ENCODE measurements at regions not wholly inside any gene's neighbourhood (a gene's known extent, or its start where the extent isn't known, plus 50 kb on each side); places are given as distances from the start of the nearest gene placed in this dataset.
A peak's percentile ranks its signal among the peaks of the same experiment; 100 is the strongest.

DNA sequence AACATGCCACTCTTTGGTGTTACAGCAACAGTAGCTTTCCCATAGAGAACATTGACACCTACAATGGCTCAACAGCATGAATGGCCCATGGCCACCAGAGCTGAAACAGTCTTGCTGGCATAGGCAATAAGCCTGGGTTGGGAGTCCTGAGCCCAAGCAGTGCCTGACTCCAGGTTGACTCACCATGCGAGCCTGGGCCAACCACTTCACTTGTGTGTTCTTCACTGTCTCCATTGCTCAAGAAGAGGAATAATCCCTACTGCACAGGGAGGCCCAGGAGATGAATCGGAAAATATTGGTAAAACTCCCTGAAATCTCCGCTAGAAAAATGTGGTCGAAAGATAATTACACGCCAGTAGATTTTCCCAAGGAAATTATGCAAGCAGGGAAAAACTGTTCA is 89.2 kb upstream of the INHBA start:
- peak; percentile 61 for ATAC-seq

DNA sequence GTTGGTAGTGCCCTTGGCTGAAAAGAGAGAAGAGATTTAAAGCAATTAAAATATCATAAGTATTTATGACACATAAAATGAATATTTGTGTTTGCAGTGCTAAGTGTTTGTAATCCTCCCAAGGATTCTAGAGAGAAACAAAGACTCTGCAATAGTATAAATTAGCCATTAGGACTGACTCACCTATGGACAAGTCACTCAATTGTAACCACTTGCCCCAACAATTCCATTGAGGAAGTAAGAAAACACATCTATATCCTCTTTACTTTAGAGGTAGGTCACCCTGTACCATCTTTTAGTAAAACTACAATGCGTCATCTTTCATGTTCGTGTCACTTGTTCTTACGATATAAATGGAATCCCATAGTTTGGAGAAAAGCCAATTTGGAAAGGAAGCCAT is 85.7 kb upstream of the INHBA start:
- peak; percentile 86 for ATAC-seq

DNA sequence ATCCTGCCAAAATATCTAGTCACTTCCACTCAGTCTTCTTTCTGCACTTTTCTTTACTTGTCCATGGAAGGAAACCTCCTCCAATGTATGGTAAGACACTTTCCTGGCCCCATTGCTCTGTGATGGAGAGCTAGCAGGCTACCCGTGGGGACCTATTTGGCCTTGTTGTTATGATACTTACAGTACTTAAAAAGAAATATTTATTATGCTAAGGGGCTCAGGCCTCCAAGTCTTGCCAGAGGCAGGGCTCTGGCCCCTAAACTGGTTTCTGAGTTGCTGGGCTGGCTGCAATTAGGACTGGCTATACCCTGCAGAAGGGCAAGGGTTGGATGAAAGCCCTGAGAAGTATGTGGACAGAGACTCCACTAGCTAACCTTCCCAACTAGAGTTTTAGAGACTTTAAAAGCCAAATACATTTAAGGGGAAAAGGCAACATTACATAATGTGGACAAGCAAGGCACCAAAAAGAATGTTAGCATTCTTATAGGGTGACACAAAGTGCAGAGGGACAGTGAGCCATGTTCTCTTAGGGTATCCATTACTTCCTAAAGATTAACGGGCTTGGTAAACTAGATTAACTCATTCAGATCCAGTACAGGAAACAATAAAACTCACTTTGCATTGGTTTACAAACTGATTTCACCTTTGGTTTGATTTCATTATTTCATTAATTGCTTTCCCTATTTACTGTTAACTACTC is 84.9 kb upstream of the INHBA start:
- ATAC-seq: no peak

DNA sequence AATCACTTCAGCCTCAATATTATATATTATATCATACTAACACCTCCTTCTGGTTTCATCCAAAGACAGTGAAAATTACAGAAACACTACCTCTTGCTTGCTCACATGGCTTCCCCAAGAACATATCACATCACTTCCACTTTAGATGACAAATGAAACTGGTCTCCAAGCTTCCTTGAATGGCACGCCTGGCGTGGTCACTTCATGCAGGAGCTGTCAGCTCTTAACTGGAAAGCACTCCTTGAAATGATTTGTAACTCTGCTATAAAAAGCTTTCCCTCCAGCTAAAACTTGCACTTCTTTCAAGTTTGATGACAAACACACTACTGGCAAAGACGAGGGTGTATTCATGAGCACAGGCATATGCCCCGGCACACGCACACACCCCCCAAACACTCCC is 84.1 kb upstream of the INHBA start:
- ATAC-seq: no peak

DNA sequence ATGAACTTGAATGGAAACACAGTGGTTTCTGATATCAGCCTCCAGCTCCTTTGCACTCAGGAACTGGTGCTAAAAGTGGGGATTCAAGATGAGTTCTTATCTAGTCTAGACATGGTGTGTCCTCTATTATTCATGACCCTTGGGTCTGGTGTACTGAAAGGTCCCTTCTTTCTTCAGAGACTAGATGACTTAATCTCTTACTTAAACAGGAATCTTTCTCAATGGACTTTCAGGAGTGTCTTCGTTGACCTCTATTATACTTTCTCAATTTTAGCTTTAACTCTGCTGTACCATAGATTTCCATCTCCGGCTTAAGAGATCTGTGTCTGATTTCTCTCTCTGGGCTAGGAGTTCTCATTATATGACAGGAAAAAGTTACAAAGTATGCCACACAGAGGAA is 83.5 kb upstream of the INHBA start:
- no peak for ATAC-seq

DNA sequence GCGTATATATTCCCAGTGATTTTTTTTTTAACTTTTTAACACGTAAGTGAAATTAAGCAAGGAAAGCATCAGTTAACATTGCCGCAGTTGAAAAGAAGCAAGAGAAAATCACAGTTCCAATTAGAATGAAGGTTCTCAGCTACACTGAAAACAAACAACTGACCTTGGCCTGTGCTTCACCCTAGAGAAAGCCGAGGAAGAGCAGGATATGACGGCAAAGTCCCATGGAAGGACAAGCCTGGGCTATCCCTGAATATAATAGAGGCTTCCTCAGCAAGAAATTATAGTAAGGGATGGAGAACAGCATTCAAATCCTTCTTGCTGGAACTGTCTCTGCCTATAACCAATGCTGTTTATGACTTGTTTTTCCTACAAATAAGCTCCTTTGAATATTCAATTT is 83.0 kb upstream of the INHBA start:
- no peak for ATAC-seq

DNA sequence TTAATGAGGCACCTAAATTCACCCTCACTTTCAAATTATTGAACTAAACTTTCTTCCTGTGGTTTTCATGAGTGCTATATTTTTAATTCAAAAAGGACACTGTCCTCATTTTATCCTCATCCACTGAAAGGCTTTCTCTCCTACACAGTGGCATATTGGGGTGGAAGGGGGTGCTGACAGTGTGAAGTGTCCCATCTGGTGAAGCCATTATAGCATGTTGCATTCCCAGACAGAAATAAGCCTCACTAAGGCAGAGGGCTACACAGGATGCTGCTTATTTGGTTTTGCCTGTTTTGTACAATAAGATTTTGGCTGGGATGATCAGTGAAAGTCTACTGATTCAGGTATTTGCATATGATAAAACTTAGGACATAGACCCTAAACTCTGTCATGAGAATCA is 82.4 kb upstream of the INHBA start:
- no peak for ATAC-seq

DNA sequence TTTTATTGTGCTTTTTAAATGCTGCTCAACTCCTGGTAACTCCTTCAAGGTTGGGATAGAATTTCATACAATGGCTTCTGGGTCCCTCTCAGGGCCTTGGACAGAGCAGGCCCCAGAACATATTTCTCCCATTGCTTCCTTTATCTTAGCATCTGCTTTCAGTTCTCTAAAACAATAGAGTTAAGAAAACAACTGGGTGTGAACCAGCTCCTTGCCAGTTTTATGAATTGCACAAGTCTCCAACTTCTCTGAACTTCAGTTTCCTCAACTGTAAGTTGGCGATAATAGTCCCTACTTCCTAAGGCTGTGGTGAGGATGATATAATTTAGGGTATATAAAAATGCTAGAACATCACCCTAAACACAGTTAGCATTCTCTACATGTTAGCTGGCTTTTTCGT is 77.0 kb upstream of the INHBA start:
- ATAC-seq: no peak

DNA sequence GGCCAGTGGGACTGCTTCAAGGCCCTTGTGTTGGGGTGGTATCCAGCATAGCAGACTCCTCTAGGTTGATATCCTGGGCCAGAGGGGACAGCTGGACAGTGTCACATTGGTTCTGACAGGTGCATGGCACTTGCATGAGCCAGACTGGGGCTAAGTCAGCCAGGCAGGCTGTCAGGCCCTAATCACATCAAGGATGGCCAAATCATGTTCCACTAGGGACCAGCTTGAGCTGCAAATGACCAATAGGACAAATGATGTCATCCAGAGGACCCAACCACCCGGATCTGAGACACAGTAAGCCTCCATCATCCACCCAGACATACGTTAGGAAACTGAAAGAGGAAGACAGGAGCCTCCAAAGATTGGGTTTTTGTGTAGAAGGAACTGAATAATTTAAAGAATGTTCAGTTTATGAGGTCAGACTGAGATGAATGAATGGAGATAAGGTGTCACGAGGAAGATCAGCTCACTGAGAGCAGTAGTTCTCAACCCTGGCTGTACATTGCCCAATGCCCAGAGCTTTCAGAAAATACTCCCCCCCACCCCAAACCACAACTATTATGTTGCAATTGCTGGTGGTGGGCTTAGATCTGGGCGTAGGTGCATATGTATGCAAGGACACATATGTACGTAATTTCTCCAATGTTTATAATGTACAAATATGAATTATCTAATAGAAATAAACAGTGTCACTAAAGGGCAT is 75.2 kb upstream of the INHBA start:
- ATAC-seq: no peak

DNA sequence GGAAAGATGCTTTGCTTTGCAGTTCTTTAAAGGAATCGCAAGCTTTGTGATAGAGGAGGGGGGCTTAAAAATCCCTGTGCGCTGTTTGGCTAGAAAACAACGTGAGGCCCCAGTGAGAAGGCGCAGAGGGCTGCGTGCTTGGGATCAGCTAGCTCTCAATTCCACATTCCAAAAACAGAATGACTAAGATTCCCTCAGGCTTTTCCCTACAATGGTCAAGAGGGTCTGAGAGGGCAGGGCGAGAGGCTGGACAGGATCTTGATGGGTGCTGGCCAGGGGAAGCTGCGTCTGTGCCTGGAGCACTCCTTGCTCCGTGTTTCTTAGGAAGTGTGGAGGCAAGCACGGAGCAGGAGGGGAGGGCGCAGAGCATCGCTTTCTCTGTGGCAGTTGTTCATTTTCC is 72.1 kb upstream of the INHBA start:
- no peak for ATAC-seq

DNA sequence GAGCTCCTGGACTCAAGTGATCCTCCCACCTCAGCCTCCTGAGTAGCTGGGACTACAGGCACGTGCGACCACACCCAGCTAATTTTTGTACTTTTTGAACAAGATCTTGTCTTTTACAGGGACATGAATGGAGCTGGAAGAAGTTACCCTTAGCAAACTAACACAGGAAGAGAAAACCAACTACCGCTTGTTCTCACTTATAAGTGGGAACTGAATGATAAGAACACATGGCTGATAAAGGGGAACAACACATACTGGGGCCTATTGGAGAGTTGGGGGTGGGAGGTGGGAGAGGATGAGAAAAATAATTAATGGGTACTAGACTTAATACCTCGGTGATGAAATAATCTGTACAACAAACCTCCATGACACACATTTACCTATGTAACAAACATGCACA is 70.9 kb upstream of the INHBA start:
- no peak for ATAC-seq

DNA sequence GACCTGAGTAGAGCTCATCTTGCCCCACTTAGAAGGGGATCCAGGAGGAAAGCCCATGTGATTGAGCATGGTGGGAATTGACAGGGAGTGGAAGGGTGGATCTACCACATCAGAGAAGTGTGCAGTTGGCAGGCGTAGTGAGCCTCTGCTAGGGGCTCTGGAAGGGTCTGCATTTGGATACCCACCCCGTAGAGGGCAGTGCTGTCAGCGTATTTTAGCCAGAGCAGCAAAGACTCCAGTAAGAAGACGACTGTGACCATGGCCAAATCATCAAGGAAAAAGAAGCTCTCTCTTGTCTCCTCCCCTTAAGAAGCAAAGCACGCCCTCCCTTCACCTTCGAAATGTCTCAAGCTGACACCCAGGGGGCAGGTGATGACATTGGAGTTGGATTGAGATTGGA is 68.8 kb upstream of the INHBA start:
- no peak for ATAC-seq

DNA sequence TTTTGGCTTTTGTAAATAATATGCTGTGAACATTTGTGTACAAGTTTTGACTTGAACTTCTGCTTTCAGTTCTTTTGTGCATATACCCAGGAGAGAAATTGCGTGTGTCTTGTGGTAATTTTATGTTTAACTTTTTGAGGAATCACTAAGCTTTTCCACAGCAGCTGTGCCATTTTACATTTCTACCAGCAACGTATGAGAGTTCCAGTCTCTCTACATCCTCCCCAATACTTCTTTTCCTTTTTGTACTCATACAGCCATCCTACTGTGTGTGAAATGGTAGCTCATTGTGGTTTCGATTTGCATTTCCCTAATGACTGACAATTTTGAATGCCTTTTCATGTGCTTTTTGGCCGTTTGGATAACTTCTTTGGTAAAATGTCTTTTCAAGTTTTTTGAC is 66.3 kb upstream of the INHBA start:
- no peak for ATAC-seq

DNA sequence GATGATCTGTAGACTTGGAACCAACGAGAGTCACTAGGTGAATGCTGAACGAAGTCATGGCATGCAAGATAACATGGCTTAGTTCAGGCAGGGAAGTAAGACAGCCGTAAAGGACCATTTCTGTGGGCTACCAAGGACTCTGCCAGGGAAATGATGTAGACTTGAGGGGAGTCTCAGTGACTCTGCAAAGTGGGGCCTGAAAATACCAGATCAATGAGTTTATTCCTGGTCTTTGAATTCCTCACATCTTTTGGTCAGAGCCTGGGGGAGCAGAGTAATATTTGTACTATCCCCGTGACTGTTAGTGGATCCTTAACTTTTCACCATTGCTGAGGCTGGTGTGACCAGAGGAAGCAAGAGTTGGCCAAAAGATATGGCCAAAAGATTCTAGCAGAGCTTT is 60.7 kb upstream of the INHBA start:
- no peak for ATAC-seq

DNA sequence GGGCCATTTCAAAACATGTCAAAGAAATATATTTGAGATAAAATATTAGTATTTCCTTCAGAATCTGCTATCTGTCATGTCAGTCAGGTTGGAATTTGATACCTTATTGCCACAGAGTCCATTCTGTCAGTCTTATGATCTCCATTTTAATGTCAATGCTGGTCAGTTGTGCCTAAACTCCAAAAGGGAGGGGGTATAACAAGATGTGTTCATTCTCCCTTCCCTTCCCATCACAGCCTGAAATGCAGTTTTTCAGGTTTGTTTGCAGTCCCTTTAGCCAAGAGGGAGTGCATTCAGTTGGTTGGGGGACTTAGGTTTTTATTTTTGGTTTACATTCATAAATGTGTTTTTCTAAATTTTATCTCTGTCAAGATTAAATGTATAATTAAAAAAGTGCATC is 59.8 kb upstream of the INHBA start:
- ATAC-seq: no peak

DNA sequence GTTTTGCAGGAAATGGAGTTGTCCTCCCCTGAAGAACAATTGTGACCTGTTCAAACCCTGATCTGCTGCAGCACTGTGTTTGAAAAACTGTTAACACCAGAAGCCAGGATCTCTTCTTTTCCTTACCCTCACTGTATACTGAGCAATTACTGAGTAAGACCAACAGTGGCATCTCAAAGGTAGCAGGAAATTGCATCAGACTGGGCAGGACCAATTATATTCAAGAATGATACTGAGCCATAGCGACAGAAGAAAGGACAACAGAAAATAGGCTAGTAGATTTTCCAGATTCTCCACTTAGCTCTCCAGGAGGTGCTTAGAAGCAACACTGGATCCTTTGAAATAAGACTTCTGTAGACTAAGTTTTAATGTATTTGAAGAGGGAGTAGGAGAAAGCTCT is 57.4 kb upstream of the INHBA start:
- ATAC-seq: no peak

DNA sequence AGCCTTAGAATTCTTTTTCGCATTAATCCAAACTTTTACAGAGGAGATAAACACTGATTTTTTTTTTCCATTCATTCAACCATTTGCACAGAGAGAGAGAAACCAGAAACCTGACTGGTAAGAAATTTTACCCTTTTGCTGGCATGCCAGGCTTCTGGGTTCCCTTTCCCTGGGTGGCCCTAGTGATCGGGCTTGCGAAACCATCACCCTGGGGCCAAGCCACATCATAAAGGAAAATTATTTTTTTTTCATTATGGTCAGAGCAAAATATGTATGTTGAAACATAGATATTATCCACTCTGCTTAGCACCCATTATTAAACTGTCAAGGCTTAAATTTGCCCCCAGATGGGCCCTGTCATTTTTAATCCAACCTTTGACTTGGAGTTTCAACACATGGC is 55.4 kb upstream of the INHBA start:
- ATAC-seq: no peak

DNA sequence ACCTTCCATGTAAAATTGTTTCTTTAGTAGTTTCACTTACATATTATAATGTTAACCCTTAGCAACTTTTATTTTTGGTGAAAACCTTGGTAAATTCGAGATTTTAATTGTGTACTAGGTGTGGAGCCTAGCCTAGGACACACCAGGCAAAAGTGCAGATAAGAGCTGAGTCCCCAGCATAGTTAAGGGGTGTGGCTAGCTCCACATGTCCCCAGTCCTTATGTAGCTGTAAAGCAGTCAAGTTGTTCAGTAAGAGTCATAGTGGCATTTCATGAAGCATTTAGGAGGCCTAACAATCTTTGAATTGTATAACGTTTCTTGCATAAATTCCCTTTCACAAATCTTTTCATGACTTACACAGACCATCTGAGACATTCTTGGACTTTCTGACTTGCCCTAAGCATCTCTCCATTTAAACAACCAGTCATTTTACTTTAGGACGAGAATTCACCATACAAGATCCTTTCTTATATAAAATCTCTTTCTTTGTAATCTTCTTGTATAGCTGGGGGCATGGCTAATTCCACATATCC is 53.8 kb upstream of the INHBA start:
- ATAC-seq: no peak

DNA sequence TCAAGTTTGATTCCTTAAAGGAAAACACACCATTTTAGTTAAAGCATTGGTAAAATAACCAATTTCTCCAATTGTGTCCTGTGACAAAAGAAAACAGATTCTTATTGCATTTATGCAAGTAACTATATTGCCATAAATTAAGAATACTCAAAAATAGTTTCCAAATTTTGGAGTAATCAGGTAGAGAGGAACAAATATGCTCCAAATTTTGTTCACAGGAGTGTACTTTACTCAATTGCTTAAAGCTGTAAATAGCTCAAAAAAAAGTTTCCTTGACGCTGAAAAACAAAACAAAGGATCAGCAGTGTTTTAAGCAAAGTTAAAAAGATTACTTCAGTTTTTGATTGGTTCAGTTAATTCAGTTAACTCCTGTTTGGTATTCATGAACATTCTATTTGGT is 52.2 kb upstream of the INHBA start:
- ATAC-seq: no peak

DNA sequence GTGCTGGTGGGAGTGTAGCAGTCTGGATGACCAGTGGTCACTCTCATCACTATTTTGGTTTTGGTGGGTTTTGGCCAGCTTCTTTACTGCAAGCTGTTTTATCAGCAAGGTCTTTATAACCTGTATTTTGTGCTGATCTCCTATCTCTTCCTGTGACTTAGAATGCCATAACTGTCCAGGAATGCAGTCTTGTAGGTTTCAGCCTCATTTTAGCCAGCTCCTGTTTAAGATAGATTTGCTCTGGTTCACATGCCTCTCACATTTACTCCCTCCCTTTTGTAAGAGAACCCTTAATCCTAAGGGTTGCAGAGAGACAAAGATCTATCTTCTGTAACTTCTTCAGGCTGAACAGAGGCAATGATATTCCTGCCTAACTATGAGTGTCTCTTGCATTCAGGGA is 51.2 kb upstream of the INHBA start:
- no peak for ATAC-seq

Measured in esophagus mucosa (tissue), 1 donor.